ENCODE measurements at regions not wholly inside any gene's neighbourhood (a gene's known extent, or its start where the extent isn't known, plus 50 kb on each side); places are given as distances from the start of the nearest gene placed in this dataset.

DNA sequence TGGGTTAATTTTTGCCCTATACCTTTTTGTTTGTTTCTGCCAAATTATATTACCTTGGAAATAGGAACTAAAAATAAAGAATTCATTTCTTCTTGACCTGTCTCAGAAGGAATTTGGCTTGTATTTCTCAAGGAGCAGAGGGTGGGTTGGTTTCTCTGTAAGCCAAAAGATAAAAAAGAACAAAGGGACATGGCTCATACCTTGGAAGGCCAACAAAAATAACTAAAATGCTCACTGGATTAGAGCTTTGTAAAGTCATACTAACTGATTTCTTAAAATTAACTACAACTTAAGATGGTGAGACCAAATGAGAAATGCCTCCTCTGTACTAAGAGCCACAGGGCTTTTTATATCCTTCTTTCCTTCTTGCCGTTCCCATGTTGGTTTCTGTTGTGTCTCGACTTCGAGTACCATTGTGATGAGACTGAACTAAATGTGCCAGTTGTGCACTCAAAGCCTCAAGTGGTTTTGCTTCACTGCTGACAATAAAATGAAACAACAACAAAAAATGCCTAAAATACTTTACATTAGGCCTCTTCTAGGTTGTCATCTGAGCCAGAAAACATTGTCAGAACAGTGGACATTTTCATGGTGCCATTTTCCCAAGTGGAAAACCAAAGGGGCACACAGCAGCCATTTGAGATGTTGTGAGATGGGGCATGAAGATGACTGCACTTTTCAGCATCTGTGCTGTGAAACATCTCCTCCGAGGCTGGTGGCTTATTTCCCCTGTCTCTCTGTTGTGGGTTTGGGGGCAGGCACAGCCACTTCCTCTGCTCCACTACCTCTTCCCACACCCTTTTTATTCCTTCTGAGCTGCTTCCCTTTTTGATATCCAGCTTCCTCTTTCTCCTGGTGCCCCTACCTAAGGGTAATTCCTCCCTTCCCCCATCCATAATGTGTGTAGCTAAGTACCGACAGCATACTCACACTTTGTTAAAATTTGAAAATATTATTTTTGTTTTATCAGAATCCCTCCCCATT is 51.8 kb upstream of the AGR3 start:
- Histone ChIP-seq H4K20me1 (replicated peaks in 1 of 2; ENCODE audit: control insufficient read depth in 1 of 2, insufficient read depth in 2 of 2, low read length in 2 of 2) (no peaks in the 10 kb centered on the region), H2AFZ (ENCODE audit: low read length) (0 out of 2 replicates have a peak overlapping the region, but pooled peaks have one; percentile 0), H4K5ac (ENCODE audit: insufficient read length, low read depth, low read length) (no peak overlapping the region), H2AK5ac (ENCODE audit: low read depth, low read length) (no peak overlapping the region), H3K9me3 (ENCODE audit: insufficient read depth in 2 of 2, low read depth in 1 of 2, low read length in 1 of 2) (no peaks in the 10 kb centered on the region), H3K23me2 (ENCODE audit: low read depth, low read length) (no peaks in the 10 kb centered on the region; the same call in 1 of the 2 replicates), H3K79me1 (ENCODE audit: low read depth, low read length) (no peaks in the 10 kb centered on the region), H3K4ac (replicated peaks; ENCODE audit: insufficient read length, low read depth, low read length) (no peak overlapping the region), H3K9ac (replicated peaks in 1 of 4; ENCODE audit: extremely low read depth in 1 of 4, low read depth in 3 of 4, low read length in 3 of 4) (no peak overlapping the region), H4K91ac (replicated peaks; ENCODE audit: insufficient read length, low read length) (no peak overlapping the region), H3K56ac (replicated peaks; ENCODE audit: insufficient read length, low read depth, low read length) (no peak overlapping the region), H3K27ac (ENCODE audit: low read depth, low read length) (no peak overlapping the region), H3K4me3 (ENCODE audit: extremely low read depth in 1 of 4, insufficient read depth in 2 of 4, low read depth in 3 of 4, low read length in 4 of 4) (no peak overlapping the region), H3K79me2 (ENCODE audit: control insufficient read depth in 1 of 2, insufficient read depth in 2 of 2, low read length in 2 of 2) (no peaks in the 10 kb centered on the region), H3K18ac (ENCODE audit: extremely low read depth, low read length) (no peak overlapping the region), H3K4me1 (replicated peaks in 1 of 4; ENCODE audit: control insufficient read depth in 3 of 4, insufficient read depth in 4 of 4, low read length in 3 of 4) (no peaks in the 10 kb centered on the region), H3K23ac (ENCODE audit: insufficient read length) (no peak overlapping the region), H2BK120ac (replicated peaks; ENCODE audit: low read depth, low read length) (no peak overlapping the region), H3K36me3 (ENCODE audit: control insufficient read depth in 2 of 4, insufficient read depth in 4 of 4, low read length in 3 of 4) (no peaks in the 10 kb centered on the region; a peak in 1 of 8 replicates), H2BK5ac (ENCODE audit: low read depth, low read length) (no peak overlapping the region), H4K8ac (ENCODE audit: extremely low read depth, insufficient read depth, low read length) (no peak overlapping the region), H2BK20ac (ENCODE audit: low read length) (no peak overlapping the region), H3K4me2 (ENCODE audit: insufficient read depth in 1 of 2, low read depth in 2 of 2, low read length in 2 of 2) (no peak overlapping the region), H2BK15ac (ENCODE audit: low read length) (no peak overlapping the region), H3K27me3 (replicated peaks in 1 of 4; ENCODE audit: control insufficient read depth in 3 of 4, extremely low read depth in 1 of 4, insufficient read depth in 3 of 4, low read length in 3 of 4) (no peaks in the 10 kb centered on the region), H3K14ac (ENCODE audit: insufficient read length) (no peak overlapping the region), H2BK12ac (ENCODE audit: low read depth, low read length) (no peak overlapping the region)
- ChIA-PET POLR2A (ENCODE audit: partially characterized antibody) (no interaction called here), CTCF (ENCODE audit: partially characterized antibody) (interaction anchor here (0.7 to 1.1 kb wide), 2 partner anchors 9 to 15 kb away, joined by 3 to 4 read pairs; no protein-coding TSS in a partner anchor)
- DNase-seq (ENCODE audit: low read depth in 1 of 2, low spot score in 2 of 2) (no peak), FAIRE-seq (no peak)
- WGBS, 2 experiments (ENCODE audit: extremely low coverage in 1 of 2, insufficient coverage in 1 of 2, insufficient read length in 1 of 2, insufficient replicate concordance in 2 of 2, low coverage in 1 of 2, low lambda C conversion rate in 2 of 2, missing lambda C conversion rate in 1 of 2): 97% methylated on average over 5 of the region's 5 CpGs; no CpG with 5 or more reads in 1 of the 2 experiments
- TF ChIP-seq BRCA1 (IDR thresholded peaks at IDR 0.05; ENCODE audit: low read depth, low read length) (no peak), EGR1 (IDR thresholded peaks at IDR 0.05; ENCODE audit: borderline replicate concordance, low read depth, low read length) (no peak), HDAC6 (IDR thresholded peaks at IDR 0.05; ENCODE audit: low read depth, low read length) (no peak)
- TF ChIP-seq, protein P1, sequence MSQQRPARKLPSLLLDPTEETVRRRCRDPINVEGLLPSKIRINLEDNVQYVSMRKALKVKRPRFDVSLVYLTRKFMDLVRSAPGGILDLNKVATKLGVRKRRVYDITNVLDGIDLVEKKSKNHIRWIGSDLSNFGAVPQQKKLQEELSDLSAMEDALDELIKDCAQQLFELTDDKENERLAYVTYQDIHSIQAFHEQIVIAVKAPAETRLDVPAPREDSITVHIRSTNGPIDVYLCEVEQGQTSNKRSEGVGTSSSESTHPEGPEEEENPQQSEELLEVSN (IDR thresholded peaks at IDR 0.05): no peak
